Lung microvascular endothelial cell (primary cell): ENCODE measurements at regions not wholly inside any gene's neighbourhood (a gene's known extent, or its start where the extent isn't known, plus 50 kb on each side); places are given as distances from the start of the nearest gene placed in this dataset.

Experiments used
- DNase-seq, 2 donors: peaks; one replicate each; pipeline versions ENCODE4 v3.0.0 to v3.0.0-alpha.2; 2010; ENCODE audit warnings: low read depth in 2 of 2

- no peak for DNase-seq
Measured at GRCh38 chr4:104418286-104418685, 76.4 kb downstream of the CXXC4 start.

GRCh38 chr4:104417357-104417882, 77.3 kb downstream of the CXXC4 start:
- DNase-seq, result no peak

- DNase-seq, result no peak
Measured at GRCh38 chr4:104416725-104417356, 77.9 kb downstream of the CXXC4 start.

GRCh38 chr4:104413487-104413886, 81.2 kb downstream of the CXXC4 start:
- DNase-seq, result no peak

GRCh38 chr4:104412344-104412743, 82.3 kb downstream of the CXXC4 start:
- no peak for DNase-seq

GRCh38 chr4:104411502-104411901, 83.2 kb downstream of the CXXC4 start:
- DNase-seq, result no peak

- no peak for DNase-seq
Measured at GRCh38 chr4:104408878-104409277, 85.8 kb downstream of the CXXC4 start.

- no peak for DNase-seq
Measured at GRCh38 chr4:104404361-104404760, 90.3 kb downstream of the CXXC4 start.

- DNase-seq, result no peak
Measured at GRCh38 chr4:104395168-104395614, 99.5 kb downstream of the CXXC4 start.

GRCh38 chr4:104394406-104395167, 100.1 kb downstream of the CXXC4 start:
- no peak for DNase-seq

- no peak for DNase-seq
Measured at GRCh38 chr4:104393655-104394324, 100.9 kb downstream of the CXXC4 start.

GRCh38 chr4:104385713-104386112, 109.0 kb downstream of the CXXC4 start:
- DNase-seq, result no peak

- DNase-seq, result no peak
Measured at GRCh38 chr4:104382961-104383360, 111.7 kb downstream of the CXXC4 start.

- DNase-seq, result no peak
Measured at GRCh38 chr4:104381729-104382128, 113.0 kb downstream of the CXXC4 start.

- no peak for DNase-seq
Measured at GRCh38 chr4:104365618-104366017, 129.1 kb downstream of the CXXC4 start.

- no peak for DNase-seq
Measured at GRCh38 chr4:104353481-104353880, 141.2 kb downstream of the CXXC4 start.

- no peak for DNase-seq
Measured at GRCh38 chr4:104352211-104352610, 142.5 kb downstream of the CXXC4 start.

GRCh38 chr4:104351706-104352105, 143.0 kb downstream of the CXXC4 start:
- no peak for DNase-seq

- DNase-seq, result no peak
Measured at GRCh38 chr4:104345598-104346242, 149.0 kb downstream of the CXXC4 start.

GRCh38 chr4:104344342-104344980, 150.2 kb downstream of the CXXC4 start:
- no peak for DNase-seq

GRCh38 chr4:104334410-104334809, 160.3 kb downstream of the CXXC4 start:
- DNase-seq, result no peak
